ENCODE measurements at regions not wholly inside any gene's neighbourhood (a gene's known extent, or its start where the extent isn't known, plus 50 kb on each side); places are given as distances from the start of the nearest gene placed in this dataset.
A peak's percentile ranks its signal among the peaks of the same experiment; 100 is the strongest.

- DNase-seq (ENCODE audit: low read depth in 2 of 2), result no peak
Observed at GRCh38 chr10:78298835-78299234, 265.2 kb downstream of the RPS24 start.

GRCh38 chr10:78299851-78300468 is 266.3 kb downstream of the RPS24 start:
- no peak for DNase-seq (ENCODE audit: low read depth in 2 of 2)

GRCh38 chr10:78300526-78300925 is 266.9 kb downstream of the RPS24 start:
- DNase-seq (ENCODE audit: low read depth in 2 of 2), result no peak

GRCh38 chr10:78301481-78301880 is 267.8 kb downstream of the RPS24 start:
- DNase-seq (ENCODE audit: low read depth in 2 of 2), result no peak

GRCh38 chr10:78301891-78302738 is 268.5 kb downstream of the RPS24 start:
- no peak for DNase-seq (ENCODE audit: low read depth in 2 of 2)

- DNase-seq (ENCODE audit: low read depth in 2 of 2), result no peak
Observed at GRCh38 chr10:78302739-78302988, 269.0 kb downstream of the RPS24 start.

- peak; percentile 94 for DNase-seq (ENCODE audit: low read depth in 2 of 2)
Observed at GRCh38 chr10:78302989-78303854, 269.6 kb downstream of the RPS24 start.

- DNase-seq (ENCODE audit: low read depth in 2 of 2), result no peak
Observed at GRCh38 chr10:78304091-78305045, 270.7 kb downstream of the RPS24 start.

GRCh38 chr10:78305311-78305710 is 271.6 kb downstream of the RPS24 start:
- no peak for DNase-seq (ENCODE audit: low read depth in 2 of 2)

GRCh38 chr10:78306358-78306757 is 272.7 kb downstream of the RPS24 start:
- no peak for DNase-seq (ENCODE audit: low read depth in 2 of 2)

GRCh38 chr10:78307576-78307975 is 273.9 kb downstream of the RPS24 start:
- DNase-seq (ENCODE audit: low read depth in 2 of 2), result no peak

- no peak for DNase-seq (ENCODE audit: low read depth in 2 of 2)
Observed at GRCh38 chr10:78309536-78310237, 276.0 kb downstream of the RPS24 start.

GRCh38 chr10:78310481-78311080 is 276.9 kb downstream of the RPS24 start:
- no peak for DNase-seq (ENCODE audit: low read depth in 2 of 2)

GRCh38 chr10:78312197-78313047 is 278.8 kb downstream of the RPS24 start:
- no peak for DNase-seq (ENCODE audit: low read depth in 2 of 2)

- DNase-seq (ENCODE audit: low read depth in 2 of 2), result no peak
Observed at GRCh38 chr10:78313048-78313381, 279.4 kb downstream of the RPS24 start.

- DNase-seq (ENCODE audit: low read depth in 2 of 2), result no peak
Observed at GRCh38 chr10:78313636-78314035, 280.0 kb downstream of the RPS24 start.

GRCh38 chr10:78314651-78315050 is 281.0 kb downstream of the RPS24 start:
- DNase-seq (ENCODE audit: low read depth in 2 of 2), result no peak

- DNase-seq (ENCODE audit: low read depth in 2 of 2), result no peak
Observed at GRCh38 chr10:78316451-78316931, 282.8 kb downstream of the RPS24 start.

- no peak for DNase-seq (ENCODE audit: low read depth in 2 of 2)
Observed at GRCh38 chr10:78318305-78318704, 284.6 kb downstream of the RPS24 start.

Data from stimulated activated CD8-positive, alpha-beta memory T cell treated with anti-CD3 and anti-CD28 coated beads, Interleukin-7, amount 100 ng/mL, for 1 hour (primary cell).